Pancreas (tissue), 10 donors: ENCODE measurements at regions not wholly inside any gene's neighbourhood (a gene's known extent, or its start where the extent isn't known, plus 50 kb on each side); places are given as distances from the start of the nearest gene placed in this dataset.

ENCODE experiments used
- ATAC-seq, 4 donors: fragments of 200-7000 bp; cut with Tn5 transposase; one replicate each; pipeline versions ENCODE4 v1.8.0 to v1.9.1; 2020; ENCODE audit warnings: mild to moderate bottlenecking in 4 of 4, moderate library complexity in 4 of 4
- DNase-seq, 6 donors: peaks; one replicate each; pipeline ENCODE4 v3.0.0-alpha.2; 2020
- FAIRE-seq: peaks from 2 replicates; lab custom pipeline; 2012; peaks lifted over from hg19 to GRCh38; lab: Jason Lieb, UNC
- H3K27ac ChIP-seq, 4 donors: fragments of 200-600 bp; sonication (generic); 1 replicate in 3 of 4; 2 replicates in 1 of 4; pipeline versions ENCODE4 v1.5.0 to v1.8.0; 2020
- H3K27me3 ChIP-seq, 4 donors: fragments of 200-600 bp; one replicate each; pipeline ENCODE4 v1.8.0; 2021
- H3K36me3 ChIP-seq, 3 donors: fragments of 200-600 bp; sonication (generic) in 1 of 3; one replicate each; pipeline versions ENCODE4 v1.5.0 to v1.8.0; 2020 to 2021
- H3K4me1 ChIP-seq, 3 donors: fragments of 200-600 bp; one replicate each; pipeline ENCODE4 v1.8.0; 2021
- H3K4me3 ChIP-seq, 4 donors: fragments of 200-600 bp; sonication (generic) in 2 of 4; one replicate each; pipeline versions ENCODE4 v1.5.0 to v1.8.0; 2020 to 2021
- H3K9me3 ChIP-seq, 4 donors: fragments of 200-600 bp; one replicate each; pipeline ENCODE4 v1.8.0; 2021
- CTCF ChIP-seq, 4 donors: fragments of 200-600 bp; sonication (generic) in 3 of 4; IDR thresholded peaks; one replicate each; pipeline versions ENCODE4 v1.5.0 to v1.8.0; 2021; ENCODE audit warnings: antibody characterized with exemption in 4 of 4
- whole genome bisulfite sequencing, 2 donors: extraction: QIAGEN DNeasy Blood & Tissue Kit; methylation state at CpG; one replicate each; pipeline ENCODE4 v1.1.7; 2013; 5-methylcytosine and 5-hydroxymethylcytosine counted together
- intact Hi-C, 3 donors: fragments of 100-400 bp; cut with DNase I; formaldehyde crosslinking; loops; one replicate each; pipeline versions ENCODE4 v1.11.1 to v1.14.2; 2022
- donor health status: healthy with polysubstance abuse.
- donor health status: DM: no; HTN: no; CAD: no; lungs with moderate emphysema.
- donor health status: DM: no; HTN: no; CAD: no.
- donor health status: control.
- donor health status: control.
- donor health status: Bipolar disorder and iron deficiency.
- donor health status: DM: yes; HTN: yes; CAD: no.
- donor health status: DM: no; HTN: no; CAD: no.
- donor health status: DM: no; HTN: no; CAD: no.
- donor health status: DM: yes; HTN: yes; CAD: no.

GRCh38 chr9:102069969-102070368, 331.5 kb upstream of the GRIN3A start:
- no peak for FAIRE-seq
- no peaks in the 10 kb centered on the region for H3K36me3 ChIP-seq
- peak in 1 of 4 donors; percentile 30 for ATAC-seq
- WGBS, 2 donors: 30 to 50% methylated on average over 1 of the region's 1 CpG
- H3K27ac ChIP-seq: no peak overlapping the region
- no peaks in the 10 kb centered on the region for H3K4me1 ChIP-seq
- TF ChIP-seq CTCF (IDR thresholded peaks at IDR 0.05): no peak
- H3K9me3 ChIP-seq: no peaks in the 10 kb centered on the region
- no peaks in the 10 kb centered on the region for H3K27me3 ChIP-seq
- DNase-seq: no peak
- intact Hi-C loops: no loop called here
- no peak overlapping the region for H3K4me3 ChIP-seq

- no peaks in the 10 kb centered on the region for H3K4me1 ChIP-seq
- FAIRE-seq (no peak), DNase-seq (no peak), ATAC-seq (no peak)
- H3K4me3 ChIP-seq: no peak overlapping the region
- WGBS, 2 donors: 50 to 51% methylated on average over 2 of the region's 2 CpGs
- intact Hi-C loops: no loop called here
- no peaks in the 10 kb centered on the region for H3K36me3 ChIP-seq
- H3K27me3 ChIP-seq: no peaks in the 10 kb centered on the region
- H3K9me3 ChIP-seq: no peaks in the 10 kb centered on the region
- H3K27ac ChIP-seq: no peak overlapping the region
- no peak for TF ChIP-seq CTCF (IDR thresholded peaks at IDR 0.05)
Observed at GRCh38 chr9:102054811-102055210, 316.4 kb upstream of the GRIN3A start.

- FAIRE-seq (no peak), ATAC-seq (no peak), DNase-seq (no peak)
- Histone ChIP-seq H3K27ac (no peak overlapping the region), H3K36me3 (no peaks in the 10 kb centered on the region), H3K4me3 (no peak overlapping the region), H3K4me1 (no peaks in the 10 kb centered on the region), H3K27me3 (no peaks in the 10 kb centered on the region), H3K9me3 (no peaks in the 10 kb centered on the region)
- 42 to 51% methylated on average over 4 of the region's 4 CpGs for WGBS, 2 donors
- no peak for TF ChIP-seq CTCF (IDR thresholded peaks at IDR 0.05)
- intact Hi-C loops: no loop called here
Observed at GRCh38 chr9:102049586-102050246, 311.3 kb upstream of the GRIN3A start.

GRCh38 chr9:102047549-102047948, 309.1 kb upstream of the GRIN3A start:
- intact Hi-C loops: no loop called here
- no peak for TF ChIP-seq CTCF (IDR thresholded peaks at IDR 0.05)

GRCh38 chr9:102044133-102044532, 305.7 kb upstream of the GRIN3A start:
- no peaks in the 10 kb centered on the region for H3K4me1 ChIP-seq
- no peak overlapping the region for H3K4me3 ChIP-seq
- no peak for FAIRE-seq
- no peaks in the 10 kb centered on the region for H3K36me3 ChIP-seq
- H3K27ac ChIP-seq: no peak overlapping the region
- no peaks in the 10 kb centered on the region for H3K27me3 ChIP-seq
- WGBS, 2 donors: 53 to 66% methylated on average over 1 of the region's 1 CpG
- TF ChIP-seq CTCF (IDR thresholded peaks at IDR 0.05): no peak
- no peaks in the 10 kb centered on the region for H3K9me3 ChIP-seq
- intact Hi-C loops: no loop called here
- no peak for DNase-seq
- no peak for ATAC-seq

More at GRCh38 chr9:102047549-102047948, 309.1 kb upstream of the GRIN3A start:
- no peak for DNase-seq
- Histone ChIP-seq H3K36me3 (no peaks in the 10 kb centered on the region), H3K4me1 (no peaks in the 10 kb centered on the region), H3K27ac (no peak overlapping the region), H3K27me3 (no peaks in the 10 kb centered on the region), H3K4me3 (no peak overlapping the region), H3K9me3 (no peaks in the 10 kb centered on the region)
- 47 to 58% methylated on average over 3 of the region's 3 CpGs for WGBS, 2 donors
- no peak for ATAC-seq
- FAIRE-seq: no peak
